Fibroblast of skin of left quadriceps (primary cell): ENCODE measurements at regions not wholly inside any gene's neighbourhood (a gene's known extent, or its start where the extent isn't known, plus 50 kb on each side); places are given as distances from the start of the nearest gene placed in this dataset.

Experiments used
- DNase-seq, 2 experiments: peaks; one replicate each; pipeline ENCODE4 v3.0.0-alpha.2; 2013; ENCODE audit warnings: low read depth in 2 of 2

DNA sequence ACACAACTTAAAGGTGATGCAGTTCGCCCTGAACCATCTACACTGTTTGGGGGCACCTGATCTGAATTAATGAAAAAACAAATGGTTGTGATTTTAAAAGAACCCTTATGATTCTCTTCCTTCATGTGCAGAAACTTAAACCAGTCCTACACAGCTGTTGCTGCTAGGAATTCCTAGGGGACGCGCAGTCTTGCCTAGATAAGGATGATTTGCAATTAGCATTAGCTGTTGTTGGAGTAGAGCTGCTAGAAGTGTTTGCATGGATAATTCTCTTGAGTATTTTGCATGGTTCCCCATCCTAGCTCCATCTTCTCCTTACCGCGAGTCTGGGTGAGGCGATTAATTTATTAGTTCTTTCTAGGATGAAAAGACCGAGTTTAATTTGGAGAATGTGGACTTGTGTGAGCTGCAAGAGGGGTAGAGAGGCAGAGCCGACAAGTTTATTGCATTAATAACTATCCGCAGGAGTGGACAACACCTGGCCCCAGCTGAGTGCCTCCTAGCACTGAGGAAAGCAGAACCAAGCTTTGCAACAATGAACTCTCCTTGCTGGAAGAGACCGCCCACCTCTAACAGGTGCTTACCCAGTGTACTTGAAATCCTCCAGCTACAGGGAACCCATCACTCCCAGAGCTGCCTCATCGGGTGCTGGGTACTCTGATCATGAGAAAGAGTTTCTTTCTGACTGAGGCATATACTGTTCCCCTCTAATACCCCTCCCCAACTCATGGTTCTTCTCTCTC is 75.0 kb upstream of the WNT7A start:
- DNase-seq = no peak

DNA sequence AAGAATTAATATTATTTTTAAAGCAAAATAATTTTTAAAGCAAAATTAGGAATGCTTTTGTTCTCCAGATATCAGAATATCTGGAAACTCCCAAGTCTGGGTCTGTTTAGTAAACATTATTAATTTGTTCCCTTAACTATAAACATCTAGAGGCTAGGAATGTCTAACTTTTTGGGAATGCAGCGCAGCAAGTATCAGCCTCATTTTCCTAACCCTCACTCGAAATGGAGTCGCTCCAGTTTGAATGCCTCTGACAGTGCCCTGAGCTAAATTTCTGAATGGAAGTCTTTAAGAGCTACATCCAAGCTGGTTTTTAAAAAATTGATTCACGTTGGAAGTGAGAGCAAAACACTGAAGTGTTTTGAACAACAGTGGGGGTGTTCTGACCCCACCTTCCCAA is 74.4 kb upstream of the WNT7A start:
- DNase-seq = no peak

DNA sequence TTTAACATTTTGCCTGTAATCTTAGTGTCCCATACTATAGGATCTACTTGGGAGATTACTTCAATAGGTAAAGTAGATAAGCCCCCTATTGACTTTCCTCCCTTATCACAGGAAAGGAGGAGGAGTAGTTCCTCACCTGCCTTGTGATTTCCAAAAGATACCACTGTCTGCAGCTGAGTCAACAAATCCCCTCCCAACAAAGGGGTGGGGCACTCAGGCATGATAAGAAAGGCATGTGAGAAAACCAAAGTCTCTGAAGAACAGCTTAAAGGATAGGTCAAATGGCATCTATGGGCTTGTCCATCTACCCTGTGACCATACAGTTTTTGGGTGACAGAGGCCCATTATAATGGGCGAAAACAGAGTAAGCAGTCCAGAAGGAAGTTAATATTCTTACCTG is 71.3 kb upstream of the WNT7A start:
- DNase-seq = no peak

DNA sequence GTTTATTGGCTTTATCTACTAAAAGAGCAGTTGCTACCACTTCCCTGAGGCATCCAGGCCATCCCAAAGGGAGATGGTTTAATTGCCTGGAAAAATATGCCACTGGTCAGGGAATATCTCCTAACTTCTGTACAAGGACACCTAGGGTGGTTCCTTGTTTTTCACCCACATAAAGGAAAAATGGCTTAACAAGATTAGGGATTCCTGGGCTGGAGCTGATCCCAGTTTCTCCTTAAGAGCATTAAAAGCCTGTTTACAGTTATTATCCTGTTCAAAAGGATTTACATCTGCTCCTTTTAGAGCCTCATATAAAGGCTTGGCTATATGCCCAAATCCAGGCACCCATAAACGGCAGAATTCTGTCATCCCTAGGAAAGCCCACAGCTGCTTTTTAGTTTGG is 70.2 kb upstream of the WNT7A start:
- no peak for DNase-seq

DNA sequence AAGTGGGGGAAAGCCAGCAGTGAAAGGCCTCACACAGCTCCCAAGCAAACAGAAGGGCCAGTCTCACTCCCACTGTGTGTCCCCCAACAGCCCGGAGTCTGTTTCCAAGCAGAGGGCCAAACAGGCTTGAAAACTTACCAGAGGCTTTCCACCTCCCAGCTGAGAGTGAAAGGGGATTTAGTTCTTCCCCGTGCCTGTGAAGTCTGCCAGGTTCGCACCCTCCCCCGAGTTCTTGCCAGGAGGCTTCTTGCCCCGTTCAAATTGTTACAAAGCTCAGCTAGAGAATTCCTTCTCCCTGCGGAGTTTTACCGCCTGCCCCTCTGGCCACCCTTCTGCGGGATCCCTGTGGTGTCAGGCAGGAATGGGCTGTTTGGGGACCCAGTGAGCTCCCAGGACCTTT is 68.0 kb upstream of the WNT7A start:
- no peak for DNase-seq

DNA sequence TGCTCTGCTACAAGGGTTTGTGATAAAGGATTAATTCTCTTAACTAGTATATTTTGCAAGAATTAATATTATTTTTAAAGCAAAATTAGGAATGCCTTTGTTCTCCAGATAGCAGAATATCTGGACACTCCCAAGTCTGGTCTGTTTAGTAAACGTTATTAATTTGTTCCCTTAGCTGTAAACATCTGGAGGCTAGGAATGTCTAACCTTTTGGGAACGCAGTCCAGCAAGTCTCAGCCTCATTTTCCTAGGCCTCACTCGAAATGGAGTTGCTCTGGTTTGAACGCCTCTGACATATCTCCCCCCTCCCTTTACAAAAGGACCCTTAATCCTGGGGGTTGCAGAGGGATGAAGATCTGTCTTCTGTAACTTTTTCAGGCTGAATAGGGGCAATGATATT is 59.3 kb upstream of the WNT7A start:
- no peak for DNase-seq

DNA sequence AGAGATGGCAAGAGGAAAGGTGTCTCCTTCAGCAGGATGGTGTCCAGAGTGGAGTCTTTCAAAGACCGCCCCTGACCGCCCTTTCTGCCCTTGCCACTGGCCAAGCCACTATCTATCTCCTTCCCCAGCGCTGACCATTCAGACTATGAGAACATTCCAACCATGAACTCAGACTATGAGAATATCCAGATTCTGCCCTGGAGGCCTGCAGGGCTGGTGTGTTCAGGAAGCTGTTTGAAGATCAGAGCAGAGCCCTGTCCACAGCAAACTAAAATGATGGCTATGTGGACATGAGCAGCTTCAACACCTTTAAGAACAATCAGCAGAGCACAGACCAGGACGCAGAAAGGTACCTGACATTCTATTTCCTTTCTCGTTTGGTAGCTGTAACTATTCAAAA is 57.3 kb upstream of the WNT7A start:
- no peak for DNase-seq

DNA sequence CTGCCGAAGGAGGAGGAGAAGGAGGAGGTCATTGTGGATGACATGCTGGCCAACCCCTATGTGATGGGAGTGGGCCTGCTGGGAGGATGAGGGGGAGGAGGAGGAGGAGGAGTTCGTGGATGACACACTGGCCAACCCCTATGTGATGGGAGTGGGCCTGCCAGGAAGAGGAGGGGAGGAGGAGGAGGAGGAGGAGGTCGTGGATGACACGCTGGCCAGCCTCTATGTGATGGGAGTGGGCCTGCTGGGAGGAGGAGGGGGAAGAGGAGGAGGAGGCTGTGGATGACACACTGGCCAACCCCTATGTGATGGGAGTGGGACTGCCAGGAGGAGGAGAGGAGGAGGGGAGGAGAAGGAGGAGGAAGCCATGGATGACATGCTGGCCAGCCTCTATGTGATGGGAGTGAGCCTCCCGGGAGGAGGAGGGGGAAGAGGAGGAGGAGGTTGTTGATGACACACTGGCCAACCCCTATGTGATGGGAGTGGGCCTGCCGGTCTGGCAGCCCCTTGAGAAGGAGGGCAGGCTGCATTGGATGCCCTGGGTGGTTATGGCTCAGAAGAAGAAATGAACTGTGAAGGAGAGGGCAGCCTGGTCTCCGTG is 55.7 kb upstream of the WNT7A start:
- no peak for DNase-seq

DNA sequence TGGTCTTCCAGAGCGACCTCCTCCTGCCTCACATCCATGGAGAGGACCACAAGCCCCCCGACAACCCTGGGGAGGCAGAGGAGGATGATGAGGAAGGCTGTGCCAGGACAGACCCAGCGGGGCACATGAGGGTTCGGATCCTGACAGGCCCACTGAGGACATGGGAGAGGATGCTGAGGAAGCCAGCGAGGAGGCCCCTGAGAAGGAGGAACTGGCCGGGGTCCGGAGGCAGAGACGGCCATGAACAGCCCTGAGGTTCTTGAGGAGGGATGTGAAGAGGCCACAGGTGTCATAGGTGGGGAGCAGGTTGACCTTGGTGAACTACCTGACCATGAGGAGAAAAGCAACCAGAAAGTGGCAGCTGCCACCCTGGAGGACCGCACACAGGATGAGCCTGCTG is 54.9 kb upstream of the WNT7A start:
- DNase-seq = no peak

DNA sequence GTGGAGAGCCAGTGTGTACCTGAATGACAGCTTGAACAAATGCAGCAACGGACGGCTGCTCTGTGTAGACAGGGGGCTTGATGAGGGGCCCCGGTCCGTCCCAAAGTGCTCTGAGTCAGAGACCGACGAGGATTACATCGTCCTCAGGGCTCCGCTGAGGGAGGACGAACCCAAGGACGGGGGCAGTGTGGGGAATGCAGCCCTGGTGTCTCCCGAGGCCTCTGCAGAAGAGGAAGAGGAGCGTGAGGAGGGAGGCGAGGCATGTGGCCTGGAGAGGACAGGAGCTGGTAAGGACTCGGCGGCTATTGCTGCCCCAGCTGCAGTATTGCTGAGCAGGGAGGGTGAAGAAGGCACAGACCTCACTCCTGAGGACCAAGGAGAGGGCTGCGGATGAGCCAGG is 54.4 kb upstream of the WNT7A start:
- no peak for DNase-seq

DNA sequence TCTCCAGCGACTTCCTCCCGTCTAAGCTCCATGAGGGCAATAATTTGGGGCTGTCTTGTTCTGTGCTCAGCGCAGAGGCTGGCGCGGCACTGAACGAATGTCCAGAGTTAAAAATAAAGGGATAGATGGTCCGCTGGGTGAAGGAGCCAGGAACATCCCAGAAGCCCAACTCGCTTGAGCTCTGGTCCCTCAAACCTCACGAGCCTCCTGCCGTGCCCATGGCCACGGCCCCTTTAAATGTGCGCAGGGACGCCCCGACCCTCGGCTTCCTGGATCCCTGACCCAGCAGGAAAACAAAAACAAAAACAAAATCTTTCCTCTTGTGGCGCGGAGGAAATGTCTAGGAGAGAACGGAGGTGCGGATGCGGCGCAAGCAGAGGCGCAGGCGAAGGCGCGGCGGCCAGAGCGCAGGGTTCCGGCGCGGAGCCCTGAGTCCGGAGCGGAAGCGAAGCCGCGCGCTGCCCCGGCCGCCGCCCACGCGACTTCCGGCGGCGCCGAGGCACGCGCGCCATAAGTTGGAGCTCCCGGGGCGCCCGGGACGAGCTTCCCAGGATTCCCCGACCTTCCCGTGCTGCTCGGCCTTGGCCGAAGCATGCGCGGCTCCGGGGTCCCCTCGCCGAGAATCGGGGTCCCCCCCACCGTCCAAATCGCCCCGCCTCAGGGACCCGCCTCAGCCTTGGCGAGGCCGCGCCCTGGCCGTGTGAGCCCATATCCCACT is 52.9 kb upstream of the WNT7A start:
- DNase-seq = no peak

DNA sequence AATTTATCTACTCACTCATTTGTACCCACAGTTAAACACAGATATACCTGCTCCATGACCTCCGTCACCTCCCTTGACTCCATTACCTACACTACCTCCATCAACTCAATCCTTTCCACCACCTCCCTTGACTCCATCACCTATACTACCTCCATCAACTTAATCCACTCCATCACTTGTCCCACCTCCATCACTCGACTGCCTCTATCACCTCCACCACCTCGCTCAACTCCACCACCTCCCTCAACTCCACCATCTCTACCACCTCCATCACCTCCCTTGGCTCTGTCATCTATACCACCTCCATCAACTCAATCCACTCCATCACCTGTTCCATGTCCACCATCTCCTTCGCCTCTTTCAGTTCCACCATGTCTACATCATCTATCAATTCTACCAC is 51.3 kb upstream of the WNT7A start:
- no peak for DNase-seq
